H9 (cell line): ENCODE measurements at regions not wholly inside any gene's neighbourhood (a gene's known extent, or its start where the extent isn't known, plus 50 kb on each side); places are given as distances from the start of the nearest gene placed in this dataset.

ENCODE experiments used
- DNase-seq: peaks from one replicate; pipeline ENCODE4 v3.0.0-alpha.2; 2017
- H2AFZ ChIP-seq: one replicate; pipeline ENCODE4 v1.6.1; 2013; ENCODE audit warnings: mild to moderate bottlenecking, low read length, control low read depth, moderate library complexity
- H2AK5ac ChIP-seq: 2 replicates; pipeline ENCODE4 v1.6.1; 2013; ENCODE audit warnings: low read length, control low read depth, mixed read lengths; ENCODE audit not compliant: insufficient read length
- H2BK120ac ChIP-seq: one replicate; pipeline ENCODE4 v1.6.1; 2013; ENCODE audit warnings: low read depth, mild to moderate bottlenecking, low read length, control low read depth, inconsistent platforms; ENCODE audit not compliant: poor library complexity, severe bottlenecking
- H2BK12ac ChIP-seq: 2 replicates; pipeline ENCODE4 v1.6.1; 2013; ENCODE audit warnings: low read length, control low read depth, mixed read lengths, low read depth; ENCODE audit not compliant: insufficient read length
- H2BK15ac ChIP-seq: 2 replicates; pipeline ENCODE4 v1.6.1; 2013; ENCODE audit warnings: low read depth, low read length, control low read depth
- H2BK20ac ChIP-seq: one replicate; pipeline ENCODE4 v1.6.1; 2013; ENCODE audit warnings: low read depth, mild to moderate bottlenecking, low read length, control low read depth, inconsistent platforms; ENCODE audit not compliant: poor library complexity, severe bottlenecking
- H2BK5ac ChIP-seq: 2 replicates; pipeline ENCODE4 v1.6.1; 2013; ENCODE audit warnings: low read length, control low read depth, mixed read lengths; ENCODE audit not compliant: insufficient read length
- H3K14ac ChIP-seq: 2 replicates; pipeline ENCODE4 v1.6.1; 2013; ENCODE audit warnings: low read length, control low read depth; ENCODE audit not compliant: insufficient read depth
- H3K18ac ChIP-seq: 2 replicates; pipeline ENCODE4 v1.6.1; 2013; ENCODE audit warnings: low read depth, mild to moderate bottlenecking, mixed read lengths, low read length, control low read depth; ENCODE audit not compliant: insufficient read length
- H3K23ac ChIP-seq: 2 replicates; pipeline ENCODE4 v1.6.1; 2013; ENCODE audit warnings: low read length, control low read depth, mixed read lengths, low read depth; ENCODE audit not compliant: insufficient read length
- H3K23me2 ChIP-seq: 2 replicates; pipeline ENCODE4 v1.6.1; 2013; ENCODE audit warnings: low read depth, mild to moderate bottlenecking, mixed read lengths, low read length, control low read depth; ENCODE audit not compliant: insufficient read length, poor library complexity, severe bottlenecking
- H3K27ac ChIP-seq: 2 replicates; pipeline ENCODE4 v1.5.1; 2013; ENCODE audit warnings: low read length, control low read depth, mixed read lengths, low read depth; ENCODE audit not compliant: insufficient read length
- H3K27me3 ChIP-seq: 2 replicates; pipeline ENCODE4 v1.6.1; 2013; ENCODE audit warnings: low read length, control low read depth, inconsistent platforms; ENCODE audit not compliant: insufficient read depth
- H3K4ac ChIP-seq: 2 replicates; pipeline ENCODE4 v1.6.1; 2013; ENCODE audit warnings: low read depth, mild to moderate bottlenecking, control low read depth, inconsistent platforms, low read length, moderate library complexity
- H3K4me1 ChIP-seq: 2 replicates; pipeline ENCODE4 v1.6.1; 2013; ENCODE audit warnings: low read length, control low read depth, inconsistent platforms; ENCODE audit not compliant: insufficient read depth
- H3K4me2 ChIP-seq: 2 replicates; pipeline ENCODE4 v1.6.1; 2013; ENCODE audit warnings: low read length, control low read depth, mixed read lengths; ENCODE audit not compliant: insufficient read length, insufficient read depth
- H3K56ac ChIP-seq: 2 replicates; pipeline ENCODE4 v1.6.1; 2013; ENCODE audit warnings: low read depth, mild to moderate bottlenecking, mixed read lengths, low read length, control low read depth; ENCODE audit not compliant: insufficient read length
- H3K79me1 ChIP-seq: 2 replicates; pipeline ENCODE4 v1.6.1; 2013; ENCODE audit warnings: low read depth, mild to moderate bottlenecking, moderate library complexity, low read length, control low read depth, inconsistent platforms; ENCODE audit not compliant: insufficient read depth, poor library complexity, severe bottlenecking
- H3K79me2 ChIP-seq: 2 replicates; pipeline ENCODE4 v1.6.1; 2013; ENCODE audit warnings: low read length, control low read depth, inconsistent platforms; ENCODE audit not compliant: insufficient read depth
- H3K9ac ChIP-seq: 2 replicates; pipeline ENCODE4 v1.6.1; 2013; ENCODE audit warnings: low read length, control low read depth, mixed read lengths; ENCODE audit not compliant: insufficient read length; ENCODE audit errors: extremely low read depth
- H3K9me3 ChIP-seq: one replicate; pipeline ENCODE4 v1.6.1; 2013; ENCODE audit warnings: low read depth, low read length, inconsistent platforms; ENCODE audit not compliant: control insufficient read depth
- H3T11ph ChIP-seq: one replicate; pipeline ENCODE4 v1.6.1; 2013; ENCODE audit warnings: mild to moderate bottlenecking, low read length, control low read depth, inconsistent platforms
- H4K20me1 ChIP-seq: one replicate; pipeline ENCODE4 v1.6.1; 2013; ENCODE audit not compliant: control insufficient read depth, insufficient read length, insufficient read depth
- H4K5ac ChIP-seq: 2 replicates; pipeline ENCODE4 v1.6.1; 2013; ENCODE audit warnings: low read depth, mild to moderate bottlenecking, mixed read lengths, low read length, control low read depth; ENCODE audit not compliant: insufficient read length
- H4K8ac ChIP-seq: replicated peaks from 2 replicates; pipeline ENCODE4 v1.6.1; 2013; ENCODE audit warnings: low read length, control low read depth, mixed read lengths, low read depth; ENCODE audit not compliant: insufficient read length
- H4K91ac ChIP-seq: 2 replicates; pipeline ENCODE4 v1.6.1; 2013; ENCODE audit warnings: low read depth, mild to moderate bottlenecking, moderate library complexity, mixed read lengths, low read length, control low read depth; ENCODE audit not compliant: insufficient read length
- H3K27ac Mint-ChIP-seq, 3 experiments: 2 replicates in 2 of 3; 3 replicates in 1 of 3; pipeline ENCODE4 v1.8.0; 2020 to 2021; ENCODE audit warnings: mixed read lengths in 3 of 3, mild to moderate bottlenecking in 1 of 3, moderate library complexity in 1 of 3
- H3K27me3 Mint-ChIP-seq: 2 replicates; pipeline ENCODE4 v1.8.0; 2021; ENCODE audit warnings: low read depth, mild to moderate bottlenecking, moderate library complexity, mixed read lengths
- H3K36me3 Mint-ChIP-seq, 3 experiments: 2 replicates in 2 of 3; 3 replicates in 1 of 3; pipeline ENCODE4 v1.8.0; 2020 to 2021; ENCODE audit warnings: low read depth in 3 of 3, mixed read lengths in 3 of 3; ENCODE audit not compliant: insufficient read depth in 1 of 3
- H3K4me1 Mint-ChIP-seq, 2 experiments: 2 replicates each; pipeline ENCODE4 v1.8.0; 2020; ENCODE audit warnings: mixed read lengths in 2 of 2
- H3K4me3 Mint-ChIP-seq, 2 experiments: 2 replicates in 1 of 2; 3 replicates in 1 of 2; pipeline ENCODE4 v1.8.0; 2020 to 2021; ENCODE audit warnings: mild to moderate bottlenecking in 2 of 2, mixed read lengths in 2 of 2, moderate library complexity in 1 of 2
- H3K9me3 Mint-ChIP-seq, 2 experiments: 2 replicates in 1 of 2; 3 replicates in 1 of 2; pipeline ENCODE4 v1.8.0; 2020; ENCODE audit warnings: mild to moderate bottlenecking in 2 of 2, mixed read lengths in 2 of 2, moderate library complexity in 1 of 2
- CTCF ChIP-seq: fragments of 200-600 bp; sonication (generic); conservative IDR thresholded peaks from 3 replicates; pipeline ENCODE4 v1.8.0; 2021; ENCODE audit warnings: antibody characterized with exemption, mild to moderate bottlenecking

DNA sequence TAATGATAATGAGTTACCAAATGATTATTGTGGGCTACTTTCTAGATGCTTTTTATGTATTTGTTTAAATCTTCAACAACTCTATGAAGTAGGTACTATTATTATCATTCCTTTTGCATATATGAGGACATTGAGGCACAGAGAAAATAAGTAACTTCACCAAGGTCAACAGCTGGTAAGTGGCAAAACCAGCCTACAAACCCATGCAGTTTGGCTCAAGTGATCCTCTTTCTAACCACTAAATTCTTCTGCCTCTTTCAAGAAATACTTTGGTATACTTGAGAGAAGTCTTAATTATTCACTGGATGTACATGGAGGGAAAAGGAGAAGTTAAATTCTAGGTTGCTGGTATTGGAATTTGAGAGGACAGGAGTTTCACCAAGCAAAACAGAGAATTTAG, 495.2 kb upstream of the CADM1 start:
- H3K4me1 Mint-ChIP-seq: no peaks in the 10 kb centered on the region
- Histone ChIP-seq H2BK20ac (no peak overlapping the region), H3K9ac (no peak overlapping the region), H3K14ac (no peak overlapping the region), H3K56ac (no peak overlapping the region), H3K79me2 (no peaks in the 10 kb centered on the region), H3K4me2 (no peak overlapping the region), H2AFZ (no peak overlapping the region), H3K4ac (no peak overlapping the region), H2AK5ac (no peak overlapping the region), H3K23ac (no peak overlapping the region), H3K27ac (no peak overlapping the region), H3K4me1 (no peaks in the 10 kb centered on the region), H4K5ac (no peak overlapping the region), H4K8ac (no peak overlapping the region), H3K27me3 (no peaks in the 10 kb centered on the region; the same call in 1 of the 2 replicates), H3K9me3 (no peaks in the 10 kb centered on the region), H3K79me1 (no peaks in the 10 kb centered on the region), H3K18ac (no peak overlapping the region), H2BK15ac (no peak overlapping the region), H2BK12ac (no peak overlapping the region), H3K23me2 (no peaks in the 10 kb centered on the region), H4K91ac (no peak overlapping the region), H2BK5ac (no peak overlapping the region), H3T11ph (no peak overlapping the region), H4K20me1 (no peaks in the 10 kb centered on the region), H2BK120ac (no peak overlapping the region)
- no peak overlapping the region for H3K27ac Mint-ChIP-seq
- peaks cover 28% of the 10 kb centered on the region for H3K27me3 Mint-ChIP-seq
- H3K36me3 Mint-ChIP-seq: no peaks in the 10 kb centered on the region
- TF ChIP-seq CTCF: no peak
- DNase-seq: no peak
- peaks cover 3 to 6% of the 10 kb centered on the region in 2 experiments; a peak in 2 of 5 replicates for H3K9me3 Mint-ChIP-seq
- H3K4me3 Mint-ChIP-seq: no peak overlapping the region
